D341Med (cell line): ENCODE measurements at regions not wholly inside any gene's neighbourhood (a gene's known extent, or its start where the extent isn't known, plus 50 kb on each side); places are given as distances from the start of the nearest gene placed in this dataset.
A peak's percentile ranks its signal among the peaks of the same experiment; 100 is the strongest.

ENCODE experiments used
- DNase-seq: peaks from one replicate; pipeline ENCODE4 v3.0.0; 2012; ENCODE audit warnings: low spot score

DNA sequence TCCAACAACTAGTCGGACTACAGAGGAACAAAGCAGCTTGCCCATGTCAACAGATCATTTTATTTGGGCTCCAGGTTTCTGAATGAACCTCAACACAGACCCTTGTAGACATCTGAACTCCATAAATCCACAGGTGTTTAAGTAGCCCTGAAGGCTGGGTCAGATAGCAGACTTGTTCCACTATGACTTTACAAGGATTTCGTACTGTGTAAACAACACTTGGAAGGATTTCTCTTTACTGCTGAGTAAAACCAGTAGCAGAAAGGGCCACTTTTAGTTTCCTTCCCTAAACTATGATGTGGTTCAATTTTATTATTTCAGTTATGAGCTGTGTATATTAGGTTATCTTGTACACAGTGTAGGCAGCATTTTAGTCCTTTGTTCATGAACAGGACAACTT, 316.4 kb upstream of the ADGRL2 start:
- no peak for DNase-seq

DNA sequence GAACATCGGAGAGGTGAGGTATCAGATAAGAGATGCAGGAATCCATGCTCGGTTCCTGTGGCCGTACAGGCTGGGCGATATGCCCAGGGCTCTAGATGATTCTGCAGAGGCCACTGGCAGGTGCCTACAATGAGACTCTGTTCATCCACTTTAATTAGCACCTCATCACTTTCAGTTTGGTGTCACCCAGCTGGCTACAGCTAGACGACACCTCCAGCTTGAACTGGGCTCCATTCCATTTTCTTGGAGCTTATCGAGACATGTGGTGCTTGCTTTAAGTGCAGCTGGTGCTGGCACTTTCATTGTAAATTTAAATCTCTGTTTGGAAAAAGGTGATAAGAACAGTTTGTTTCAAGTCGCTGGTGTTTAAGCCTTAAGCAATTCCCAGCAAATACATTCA, 322.5 kb upstream of the ADGRL2 start:
- DNase-seq: peak; percentile 68

DNA sequence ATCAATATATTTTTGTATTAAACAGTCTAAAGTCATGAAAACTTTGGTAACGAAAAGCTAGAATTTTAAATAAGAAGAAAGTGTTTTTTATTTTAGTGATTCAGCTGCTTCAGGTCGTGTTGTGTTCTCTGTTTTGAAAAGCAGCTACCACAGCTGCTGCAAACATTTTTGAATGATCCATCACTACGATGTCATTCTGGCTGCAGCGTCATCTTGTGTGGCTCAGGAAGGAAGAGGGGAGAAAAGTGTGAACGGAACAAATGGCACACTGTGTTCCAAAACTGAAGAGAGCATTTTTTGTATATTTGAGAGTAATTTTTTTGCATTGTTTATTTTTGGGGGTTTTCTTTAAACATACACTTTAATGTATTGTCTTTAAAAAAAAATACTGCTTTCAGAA, 323.0 kb upstream of the ADGRL2 start:
- no peak for DNase-seq

DNA sequence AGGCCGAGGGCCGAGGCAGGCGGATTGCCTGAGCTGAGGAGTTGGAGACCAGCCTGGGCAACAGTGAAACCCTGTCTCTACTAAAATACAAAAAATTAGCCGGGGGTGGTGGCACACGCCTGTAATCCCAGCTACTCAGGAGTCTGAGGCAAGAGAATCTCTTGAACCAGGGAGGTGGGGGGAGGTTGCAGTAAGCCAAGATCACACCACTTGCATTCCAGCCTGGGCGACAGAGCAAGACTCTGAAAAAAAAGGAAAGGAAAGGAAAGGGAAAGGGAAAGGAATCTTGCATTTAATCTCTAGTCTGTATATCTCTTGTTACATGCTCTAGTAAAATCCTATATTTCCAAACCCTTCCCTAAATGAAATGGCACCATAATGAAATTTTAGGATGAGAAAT, 328.3 kb upstream of the ADGRL2 start:
- DNase-seq: no peak

DNA sequence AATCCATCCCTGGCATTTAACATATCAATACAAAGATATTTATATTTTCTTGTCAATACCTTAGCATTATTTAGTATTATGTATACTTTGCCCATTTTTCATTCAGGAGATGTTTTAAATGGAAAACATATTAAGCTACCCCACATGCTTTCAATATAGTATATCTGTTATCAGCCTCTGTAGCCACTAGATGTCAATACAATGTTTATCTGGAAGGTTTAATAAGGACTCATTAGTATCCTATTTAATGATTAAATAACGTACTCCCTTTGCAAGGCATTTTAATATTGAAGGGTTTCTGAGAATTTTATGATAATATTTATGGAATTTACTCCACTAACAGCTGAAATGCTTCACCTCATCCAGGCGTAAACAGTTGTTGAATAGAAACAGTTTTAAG, 329.5 kb upstream of the ADGRL2 start:
- DNase-seq: no peak

DNA sequence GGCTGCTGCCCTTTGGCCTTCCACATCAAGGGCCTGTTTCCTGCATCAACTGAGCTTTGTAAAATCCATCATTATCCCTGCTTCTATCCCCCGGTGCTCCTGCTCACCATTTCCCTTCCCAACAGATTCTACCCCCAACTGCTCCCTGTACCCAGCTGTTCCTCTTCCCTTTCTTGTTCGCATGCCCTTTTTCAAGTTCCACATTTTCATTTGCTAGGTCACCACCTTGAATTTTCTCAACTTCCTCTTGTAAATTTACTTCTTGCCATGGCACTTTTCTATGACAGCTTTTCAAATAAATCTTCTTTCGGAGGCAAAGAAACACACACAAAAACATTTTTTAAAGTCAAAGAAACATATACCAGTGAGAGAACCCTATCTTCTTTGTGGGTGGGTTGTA, 330.5 kb upstream of the ADGRL2 start:
- no peak for DNase-seq

DNA sequence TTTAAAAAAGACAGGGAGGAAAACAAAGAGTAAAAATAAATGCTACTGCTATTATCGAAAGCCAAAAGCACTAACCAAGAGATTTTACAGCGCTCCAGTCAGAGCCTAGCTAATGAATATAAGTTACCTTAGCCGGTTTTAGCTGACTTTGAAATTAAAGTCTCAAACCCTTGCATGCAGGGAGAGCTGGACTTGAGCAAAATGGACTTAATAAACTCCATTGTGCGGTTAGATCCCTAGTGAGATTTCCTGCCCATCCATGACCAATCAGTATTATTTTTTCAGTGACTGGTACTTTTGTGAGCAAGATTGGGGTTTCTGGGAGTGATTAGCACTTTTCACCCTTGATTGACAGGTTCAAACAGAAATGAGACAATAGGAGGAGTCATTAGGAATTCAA, 333.4 kb upstream of the ADGRL2 start:
- no peak for DNase-seq

DNA sequence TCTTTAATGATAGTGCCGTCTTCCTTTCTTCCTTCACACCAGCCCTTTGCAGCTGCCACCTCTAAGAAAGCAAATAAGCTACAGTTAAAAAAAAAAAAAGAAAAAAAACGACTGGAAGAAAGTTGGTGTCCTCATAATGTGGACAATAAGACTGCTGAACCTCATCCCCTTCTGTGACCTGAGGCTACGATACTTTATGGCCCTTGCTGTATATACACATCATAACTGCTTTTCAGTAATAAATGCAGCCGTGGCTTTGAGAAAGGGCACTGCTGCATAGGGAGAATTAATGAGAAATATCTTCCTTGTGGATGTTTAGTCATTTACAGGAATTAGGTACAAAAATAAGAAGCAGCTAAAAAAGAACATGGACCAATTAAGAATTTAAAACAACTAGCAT, 333.8 kb upstream of the ADGRL2 start:
- no peak for DNase-seq

DNA sequence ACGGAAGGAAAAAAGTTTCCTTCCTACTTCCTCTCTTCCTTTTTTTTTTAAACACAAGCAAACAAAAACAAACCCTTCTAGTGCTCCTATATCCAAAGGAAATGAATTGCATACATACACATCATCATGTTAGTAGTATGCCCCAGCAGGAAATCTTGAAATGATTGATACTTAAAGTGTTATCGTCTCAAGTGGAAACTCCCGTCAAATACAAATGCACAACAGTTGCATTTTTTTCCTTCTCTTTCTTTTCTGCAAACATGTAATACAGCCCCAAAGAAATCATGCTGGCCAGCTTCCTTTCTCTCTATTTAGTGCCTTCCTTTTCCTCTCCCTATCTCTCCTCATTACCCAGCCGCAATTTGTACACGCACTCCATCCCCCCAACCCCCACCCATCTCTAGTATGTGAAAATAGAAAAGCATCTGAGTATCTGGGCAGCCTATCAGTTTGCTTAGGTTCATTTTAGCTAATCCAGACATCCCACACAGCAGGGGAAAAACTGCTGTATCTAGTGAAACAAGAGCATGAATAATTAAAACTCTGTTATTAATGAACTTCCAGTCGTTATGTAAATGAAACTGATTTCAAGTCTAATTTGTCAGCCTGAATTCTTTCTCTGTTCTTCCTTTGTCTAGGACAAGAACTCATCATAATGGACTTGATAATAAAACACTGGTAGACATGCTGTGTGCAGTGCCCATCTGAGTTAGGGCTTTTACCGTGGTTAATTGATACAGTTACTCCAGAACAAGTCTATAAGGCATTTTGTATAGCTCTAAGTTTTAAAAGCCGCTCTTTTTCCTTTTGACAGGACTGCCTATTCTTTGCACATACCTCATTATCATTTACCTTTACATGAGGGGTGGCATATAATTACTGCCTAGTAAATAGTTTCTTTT, 336.5 kb upstream of the ADGRL2 start:
- DNase-seq: no peak

DNA sequence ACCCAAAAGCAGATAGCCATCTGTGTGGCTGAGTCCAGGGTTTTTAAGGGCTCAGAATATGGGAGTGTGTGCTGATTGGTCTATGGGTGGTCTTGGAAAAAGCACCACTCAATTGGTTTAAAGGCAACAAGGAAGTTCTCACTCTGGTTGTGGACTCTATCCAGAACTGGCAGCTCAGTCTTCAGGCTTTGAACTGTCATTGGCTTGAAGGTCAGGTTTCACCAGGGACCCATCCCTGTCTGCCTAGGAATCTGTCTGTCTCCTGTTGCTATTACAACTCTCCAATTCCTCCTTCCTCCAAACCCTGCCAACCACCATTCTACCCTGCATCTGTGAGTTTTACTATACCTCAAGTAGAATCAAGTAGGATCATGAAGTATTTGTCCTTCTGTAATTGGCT, 341.7 kb upstream of the ADGRL2 start:
- no peak for DNase-seq

DNA sequence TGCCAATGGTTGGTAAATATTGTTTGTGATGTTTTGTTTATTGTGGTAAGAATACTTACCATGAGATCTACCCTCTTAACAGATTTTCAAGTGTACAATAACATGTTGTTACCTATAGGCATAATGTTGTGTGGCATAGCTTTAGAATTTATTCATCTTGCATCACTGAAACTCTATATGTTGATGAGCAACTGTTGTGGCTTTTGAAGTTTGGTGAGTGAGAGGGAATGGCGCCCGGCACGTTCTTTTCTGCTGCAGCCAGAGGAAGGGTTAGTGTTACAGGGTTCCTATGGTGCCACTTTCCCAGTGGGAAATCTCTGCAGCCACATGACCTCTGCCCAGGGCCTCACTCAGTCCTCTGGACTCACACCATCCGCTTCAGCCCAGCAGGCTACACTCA, 342.5 kb upstream of the ADGRL2 start:
- DNase-seq: no peak

DNA sequence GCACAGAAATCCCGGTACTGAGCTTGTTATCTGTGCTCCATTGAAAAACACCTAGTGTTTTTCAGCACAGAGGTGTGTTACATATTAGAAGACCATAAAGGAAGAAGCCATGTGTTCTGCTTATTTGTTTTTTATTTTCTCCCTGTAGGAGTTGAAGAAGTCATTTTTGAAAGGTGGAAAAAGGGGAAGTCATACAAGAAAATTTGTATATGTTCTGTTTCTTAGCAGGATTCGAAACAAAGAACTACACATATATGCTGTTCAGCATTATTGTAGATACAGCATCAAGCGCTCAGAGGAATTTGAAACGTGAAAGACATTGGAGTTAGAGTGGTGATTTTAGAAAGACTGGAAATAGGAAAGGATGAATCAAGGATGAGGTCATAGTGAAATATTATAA, 345.3 kb upstream of the ADGRL2 start:
- DNase-seq: no peak

DNA sequence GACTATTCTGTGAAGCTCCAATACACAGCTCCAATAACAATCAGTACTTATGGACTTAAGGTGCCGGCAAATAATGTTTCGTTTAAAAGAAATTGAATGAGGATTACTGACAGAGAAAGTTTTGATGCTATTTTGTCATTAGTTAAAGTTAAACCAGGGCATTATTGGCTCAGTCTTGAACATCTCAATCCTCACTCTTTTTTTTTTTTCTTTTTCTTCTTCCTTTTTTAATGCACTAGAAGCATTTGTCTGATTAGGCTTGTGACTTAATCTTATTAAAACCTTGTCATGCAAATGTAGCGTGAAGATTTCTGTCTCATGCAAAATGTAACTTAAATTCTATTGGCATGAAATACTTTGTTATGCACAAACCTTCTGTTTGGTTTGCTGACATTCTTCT, 346.8 kb upstream of the ADGRL2 start:
- DNase-seq: no peak

DNA sequence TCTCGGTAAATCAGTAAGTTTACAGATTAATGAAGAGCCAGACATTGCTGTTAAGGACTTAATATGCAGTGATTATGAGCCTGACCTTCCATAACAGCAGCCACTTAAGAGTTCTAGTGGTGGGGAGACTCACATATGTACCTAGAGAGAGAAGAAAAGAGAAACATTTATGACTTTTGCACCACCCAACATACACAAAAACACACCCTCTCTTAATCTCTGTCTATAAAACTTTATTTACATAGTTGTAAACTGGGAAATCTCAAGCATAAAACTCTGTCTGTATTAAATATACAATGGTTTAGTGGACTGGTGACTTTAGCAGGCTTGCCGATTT, 347.4 kb upstream of the ADGRL2 start:
- DNase-seq: no peak

DNA sequence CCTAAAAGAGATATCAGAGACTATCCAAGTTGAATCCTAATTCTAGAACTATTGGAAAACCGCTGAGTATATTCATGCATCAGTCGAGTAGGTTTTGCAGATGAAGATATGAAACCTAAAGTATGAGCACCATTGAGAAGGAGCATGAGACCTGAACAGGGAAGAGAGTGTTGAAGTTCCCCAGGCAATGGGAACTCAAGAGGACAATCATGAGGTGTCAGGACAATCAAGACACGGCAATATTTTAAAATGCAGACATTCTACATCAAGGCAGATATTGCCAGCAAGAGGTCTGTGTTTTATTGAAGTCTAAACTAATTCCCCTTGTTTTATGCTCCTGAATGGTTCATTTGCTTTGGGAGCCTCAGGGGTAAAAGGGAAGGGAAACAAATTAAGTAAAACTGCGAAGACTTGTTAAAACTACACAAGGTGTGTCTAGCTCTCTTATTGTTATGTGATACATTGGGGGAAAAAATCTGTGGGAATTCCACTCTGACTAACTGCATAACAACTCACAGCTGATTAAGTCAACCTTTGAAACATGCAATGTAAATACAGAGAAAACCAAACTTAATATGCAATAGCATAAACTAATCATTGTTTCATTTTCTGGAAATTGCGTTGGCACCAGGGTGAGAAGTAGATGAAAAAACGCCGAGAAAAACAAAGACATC, 347.9 kb upstream of the ADGRL2 start:
- no peak for DNase-seq

DNA sequence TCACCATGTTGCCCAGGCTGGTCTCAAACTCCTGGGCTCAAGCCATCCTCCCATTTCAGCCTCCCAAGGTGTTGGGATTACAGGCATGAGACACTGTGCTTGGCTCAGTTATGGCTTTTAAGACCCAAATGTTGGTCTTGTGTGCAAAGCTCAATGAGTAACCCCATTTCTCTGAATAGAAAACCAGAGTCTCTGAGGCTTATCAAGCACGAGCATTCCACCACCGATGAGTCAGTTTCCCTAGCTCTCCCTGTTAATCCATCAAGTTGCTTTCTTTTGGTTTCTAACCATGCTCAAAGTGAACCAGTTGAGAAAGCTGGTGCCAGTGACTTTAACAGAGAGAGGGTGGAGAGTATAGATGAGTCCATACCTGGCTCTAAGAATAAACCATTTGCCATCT, 350.9 kb upstream of the ADGRL2 start:
- no peak for DNase-seq

DNA sequence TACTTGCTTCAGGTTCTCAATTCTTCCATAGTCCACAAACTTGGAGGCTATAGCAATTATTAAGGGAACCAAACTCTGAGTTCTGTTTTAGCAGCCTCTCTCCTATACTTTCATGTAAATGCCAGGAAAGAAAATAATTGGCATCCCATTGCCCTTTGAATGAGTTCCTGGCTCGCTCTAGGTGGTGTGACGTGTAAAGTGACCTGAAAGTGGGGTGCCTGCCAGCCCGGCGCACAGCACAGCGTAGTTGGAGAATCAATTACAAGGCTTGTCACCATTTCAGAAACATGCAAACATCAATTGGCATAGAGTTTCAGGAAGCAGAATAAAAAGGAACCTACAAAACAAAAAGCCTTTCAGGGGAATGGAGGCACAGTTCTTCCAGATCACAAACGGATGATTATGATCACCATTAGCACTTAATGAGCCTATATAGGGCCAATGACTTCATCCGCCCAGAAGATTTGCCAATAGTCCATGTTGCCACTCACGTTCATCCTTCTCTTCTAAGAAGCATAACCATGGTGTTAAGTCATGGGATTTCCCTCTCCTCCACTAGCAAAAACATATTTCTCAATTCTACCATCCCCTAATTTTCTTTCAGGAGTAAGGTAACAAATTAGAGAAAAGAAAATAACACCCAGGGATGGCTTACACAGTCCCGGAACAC, 354.6 kb upstream of the ADGRL2 start:
- DNase-seq: no peak

DNA sequence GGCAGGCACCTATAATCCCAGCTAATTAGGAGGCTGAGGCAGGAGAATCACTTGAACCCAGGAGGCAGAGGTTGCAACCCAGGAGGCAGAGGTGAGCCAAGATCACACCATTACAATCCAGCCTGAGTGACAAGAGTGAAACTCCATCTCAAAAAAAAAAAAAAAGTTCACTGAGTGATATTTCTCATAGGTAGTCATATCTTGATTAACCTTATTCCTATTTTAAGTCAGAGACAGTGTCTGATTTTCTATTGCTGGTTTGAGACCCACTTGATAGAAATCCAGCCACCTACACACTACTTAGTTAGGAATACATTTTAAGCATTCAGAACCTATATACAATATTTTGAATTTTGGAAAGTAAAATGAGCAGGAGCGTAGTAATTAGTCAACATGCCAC, 357.4 kb upstream of the ADGRL2 start:
- no peak for DNase-seq

DNA sequence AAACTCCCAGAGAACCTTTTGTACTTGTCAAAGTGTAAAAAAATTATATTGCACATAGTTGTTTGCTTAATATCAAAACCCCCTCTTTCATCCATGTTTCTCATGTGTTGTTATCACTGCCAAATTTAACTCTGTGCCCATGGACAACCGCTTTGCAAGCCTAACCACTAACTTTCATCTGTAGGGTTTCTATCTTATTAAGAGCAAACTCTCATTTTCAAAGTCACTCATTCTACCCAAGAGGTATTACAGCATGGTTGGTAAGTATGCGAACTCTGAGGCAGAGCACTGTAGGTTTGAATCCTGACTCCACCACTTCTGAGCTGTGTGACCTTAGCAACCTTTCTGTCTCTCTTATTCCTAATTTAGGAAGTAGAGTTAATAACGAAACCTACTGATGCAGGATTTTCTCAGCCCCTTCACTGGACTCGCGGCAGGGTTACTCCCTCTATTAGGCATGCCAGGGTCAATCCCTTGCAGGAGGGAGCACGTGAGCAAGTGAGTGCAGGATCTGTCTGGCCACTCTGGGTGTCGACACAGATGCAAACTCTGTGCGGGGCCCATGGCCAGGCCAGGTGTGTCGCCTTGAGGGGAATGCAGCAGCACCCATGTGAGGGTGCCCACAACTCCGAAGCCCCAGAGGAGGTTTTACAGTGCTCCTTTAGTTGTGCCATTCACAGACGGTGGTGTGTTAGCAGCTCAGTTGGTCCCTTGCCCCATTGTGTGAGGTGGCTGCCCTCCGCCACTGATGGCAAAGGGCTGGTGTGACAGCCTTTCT, 361.5 kb upstream of the ADGRL2 start:
- DNase-seq: no peak

DNA sequence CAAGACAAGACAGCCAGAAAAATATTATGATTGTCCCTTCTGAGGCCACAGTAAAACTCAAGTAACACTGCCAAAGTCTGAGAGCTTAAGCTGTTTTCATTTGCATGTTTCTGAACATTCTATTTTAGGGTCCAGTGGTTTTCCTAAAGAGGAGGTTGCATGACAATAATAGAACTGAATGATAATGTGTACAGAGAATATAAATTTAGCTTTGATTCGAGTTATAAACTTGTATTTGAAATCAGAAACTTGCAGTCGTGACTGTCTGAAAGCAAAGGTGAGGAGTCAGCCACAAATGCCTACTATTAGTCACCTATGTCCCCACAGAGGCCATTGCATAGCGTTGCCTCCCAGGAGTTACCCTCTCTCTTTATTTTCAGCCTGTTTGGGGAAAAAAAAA, 363.1 kb upstream of the ADGRL2 start:
- DNase-seq: no peak

DNA sequence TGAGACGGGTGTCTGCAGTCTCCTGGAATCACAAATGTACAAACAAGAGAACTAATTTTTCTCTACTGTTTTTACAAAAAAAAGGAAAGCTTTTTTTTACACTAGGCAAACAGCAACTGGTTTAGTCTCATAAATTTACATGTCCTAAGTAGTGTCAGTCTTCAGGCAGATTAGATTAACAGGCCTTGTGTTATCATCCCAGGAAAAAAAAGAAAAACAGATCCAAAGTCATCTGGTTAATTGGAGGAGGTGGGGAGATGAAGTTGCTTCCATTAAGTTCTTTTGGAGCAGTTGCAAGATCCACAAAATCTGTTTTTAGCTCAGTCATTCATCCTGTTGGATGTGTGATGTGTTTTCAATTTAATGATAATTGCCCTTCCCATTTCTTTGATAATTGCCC, 363.5 kb upstream of the ADGRL2 start:
- DNase-seq: no peak

DNA sequence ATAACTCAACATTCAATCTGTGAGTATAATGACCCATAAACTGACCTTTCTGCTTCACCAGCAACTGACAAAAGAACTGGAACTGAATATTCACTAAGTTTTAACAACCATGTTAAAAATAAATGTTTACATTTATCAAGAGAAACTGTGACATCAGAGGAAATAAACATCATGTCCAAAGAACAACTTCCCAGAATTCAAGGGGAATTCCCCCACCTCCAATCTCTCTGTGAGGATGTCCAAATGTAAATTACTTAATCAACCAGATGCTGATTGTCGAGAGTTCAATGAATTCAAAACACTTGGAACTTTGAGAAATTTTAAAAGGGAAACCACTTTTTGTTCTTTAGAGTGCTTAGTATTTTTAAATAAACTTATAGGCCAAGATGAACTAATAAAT, 365.6 kb upstream of the ADGRL2 start:
- no peak for DNase-seq

DNA sequence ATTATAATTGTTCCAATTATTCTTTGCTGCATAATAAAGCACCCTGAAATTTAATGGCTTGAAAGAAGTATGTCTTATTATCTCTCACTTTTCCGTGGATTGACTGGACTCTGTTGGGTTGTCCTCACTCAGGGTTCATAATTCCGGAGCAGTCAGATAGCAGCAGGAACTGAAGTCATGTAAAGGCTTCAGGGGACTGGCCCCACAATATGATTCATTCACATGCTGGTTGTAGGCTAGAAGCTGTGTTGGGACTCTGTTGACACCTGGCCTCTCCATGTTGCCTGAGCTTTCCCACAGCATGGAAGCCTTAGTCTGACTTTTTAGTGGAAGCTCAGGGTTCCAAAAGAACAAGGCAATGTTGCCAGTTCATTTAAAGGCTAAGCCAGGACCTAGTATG, 367.1 kb upstream of the ADGRL2 start:
- no peak for DNase-seq
